ENCODE measurements at regions not wholly inside any gene's neighbourhood (a gene's known extent, or its start where the extent isn't known, plus 50 kb on each side); places are given as distances from the start of the nearest gene placed in this dataset.

DNA sequence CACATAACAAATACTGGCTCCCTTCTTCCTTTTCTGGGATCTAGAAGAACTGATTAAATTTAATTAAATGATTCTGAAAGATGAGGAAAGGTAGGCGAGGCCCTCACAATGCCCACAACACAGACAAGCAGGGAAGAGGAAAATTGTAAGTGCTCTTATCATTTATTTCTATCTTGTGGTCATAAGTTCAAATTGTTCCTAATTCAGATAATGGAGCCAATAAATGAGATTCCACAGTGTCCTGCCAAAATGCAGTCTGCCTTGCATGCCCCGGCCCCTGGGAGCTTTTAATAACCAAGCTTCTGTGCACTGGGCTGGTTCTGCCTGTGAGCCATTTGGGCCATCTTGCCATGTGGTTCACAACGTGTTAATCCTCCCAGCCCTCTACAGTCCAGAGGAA lies 97.0 kb downstream of the CMC2 start:
- TF ChIP-seq, protein P1, sequence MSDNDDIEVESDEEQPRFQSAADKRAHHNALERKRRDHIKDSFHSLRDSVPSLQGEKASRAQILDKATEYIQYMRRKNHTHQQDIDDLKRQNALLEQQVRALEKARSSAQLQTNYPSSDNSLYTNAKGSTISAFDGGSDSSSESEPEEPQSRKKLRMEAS (CRISPR knock-in tag; IDR thresholded peaks at IDR 0.05) = no peak
- TF ChIP-seq, protein P2, sequence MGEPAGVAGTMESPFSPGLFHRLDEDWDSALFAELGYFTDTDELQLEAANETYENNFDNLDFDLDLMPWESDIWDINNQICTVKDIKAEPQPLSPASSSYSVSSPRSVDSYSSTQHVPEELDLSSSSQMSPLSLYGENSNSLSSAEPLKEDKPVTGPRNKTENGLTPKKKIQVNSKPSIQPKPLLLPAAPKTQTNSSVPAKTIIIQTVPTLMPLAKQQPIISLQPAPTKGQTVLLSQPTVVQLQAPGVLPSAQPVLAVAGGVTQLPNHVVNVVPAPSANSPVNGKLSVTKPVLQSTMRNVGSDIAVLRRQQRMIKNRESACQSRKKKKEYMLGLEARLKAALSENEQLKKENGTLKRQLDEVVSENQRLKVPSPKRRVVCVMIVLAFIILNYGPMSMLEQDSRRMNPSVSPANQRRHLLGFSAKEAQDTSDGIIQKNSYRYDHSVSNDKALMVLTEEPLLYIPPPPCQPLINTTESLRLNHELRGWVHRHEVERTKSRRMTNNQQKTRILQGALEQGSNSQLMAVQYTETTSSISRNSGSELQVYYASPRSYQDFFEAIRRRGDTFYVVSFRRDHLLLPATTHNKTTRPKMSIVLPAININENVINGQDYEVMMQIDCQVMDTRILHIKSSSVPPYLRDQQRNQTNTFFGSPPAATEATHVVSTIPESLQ (CRISPR knock-in tag; IDR thresholded peaks at IDR 0.05) = no peak
- TF ChIP-seq, protein P3, sequence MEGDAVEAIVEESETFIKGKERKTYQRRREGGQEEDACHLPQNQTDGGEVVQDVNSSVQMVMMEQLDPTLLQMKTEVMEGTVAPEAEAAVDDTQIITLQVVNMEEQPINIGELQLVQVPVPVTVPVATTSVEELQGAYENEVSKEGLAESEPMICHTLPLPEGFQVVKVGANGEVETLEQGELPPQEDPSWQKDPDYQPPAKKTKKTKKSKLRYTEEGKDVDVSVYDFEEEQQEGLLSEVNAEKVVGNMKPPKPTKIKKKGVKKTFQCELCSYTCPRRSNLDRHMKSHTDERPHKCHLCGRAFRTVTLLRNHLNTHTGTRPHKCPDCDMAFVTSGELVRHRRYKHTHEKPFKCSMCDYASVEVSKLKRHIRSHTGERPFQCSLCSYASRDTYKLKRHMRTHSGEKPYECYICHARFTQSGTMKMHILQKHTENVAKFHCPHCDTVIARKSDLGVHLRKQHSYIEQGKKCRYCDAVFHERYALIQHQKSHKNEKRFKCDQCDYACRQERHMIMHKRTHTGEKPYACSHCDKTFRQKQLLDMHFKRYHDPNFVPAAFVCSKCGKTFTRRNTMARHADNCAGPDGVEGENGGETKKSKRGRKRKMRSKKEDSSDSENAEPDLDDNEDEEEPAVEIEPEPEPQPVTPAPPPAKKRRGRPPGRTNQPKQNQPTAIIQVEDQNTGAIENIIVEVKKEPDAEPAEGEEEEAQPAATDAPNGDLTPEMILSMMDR (IDR thresholded peaks at IDR 0.05) = no peak
- TF ChIP-seq, protein P4, sequence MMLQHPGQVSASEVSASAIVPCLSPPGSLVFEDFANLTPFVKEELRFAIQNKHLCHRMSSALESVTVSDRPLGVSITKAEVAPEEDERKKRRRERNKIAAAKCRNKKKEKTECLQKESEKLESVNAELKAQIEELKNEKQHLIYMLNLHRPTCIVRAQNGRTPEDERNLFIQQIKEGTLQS (CRISPR knock-in tag; conservative IDR thresholded peaks at IDR 0.05) = no peak
- no peak for TF ChIP-seq NR3C1 (CRISPR knock-in tag; conservative IDR thresholded peaks at IDR 0.05; ENCODE audit: low read depth)
- TF ChIP-seq ZNF423 (CRISPR knock-in tag; IDR thresholded peaks at IDR 0.05) = no peak
- no peak for TF ChIP-seq CREM (CRISPR knock-in tag; IDR thresholded peaks at IDR 0.05)

Data from WTC11 (cell line).